A549 (cell line): ENCODE measurements at regions not wholly inside any gene's neighbourhood (a gene's known extent, or its start where the extent isn't known, plus 50 kb on each side); places are given as distances from the start of the nearest gene placed in this dataset.

Experiments used
- ATAC-seq, 2 experiments: fragments of 200-7000 bp in 1 of 2; fragments of >200 bp in 1 of 2; cut with Nextera tagmentation in 1 of 2; cut with Tn5 transposase in 1 of 2; 3 replicates each; pipeline versions ENCODE4 v1.8.0 to v1.9.1; 2018 to 2020; ENCODE audit warnings: mild to moderate bottlenecking in 1 of 2, moderate library complexity in 1 of 2
- CTCF ChIA-PET: fragments of 300-600 bp; sonication (Branson Sonifier 250); formaldehyde crosslinking; extraction: SDS; loops from one replicate; lab custom pipeline; 2021; ENCODE audit warnings: antibody characterized with exemption, inconsistent platforms; lab: Yijun Ruan, JAX
- POLR2A ChIA-PET: fragments of 350-600 bp; formaldehyde crosslinking; extraction: SDS; loops from one replicate; lab custom pipeline; 2021; ENCODE audit warnings: antibody characterized with exemption, inconsistent platforms; lab: Yijun Ruan, JAX
- DNase-seq, 2 experiments: peaks; one replicate each; pipeline versions ENCODE4 v3.0.0 to v3.0.0-alpha.2; 2011 to 2016; ENCODE audit warnings: low read depth in 1 of 2, low spot score in 1 of 2
- FAIRE-seq: peaks from 2 replicates; lab custom pipeline; 2011; peaks lifted over from hg19 to GRCh38; lab: Jason Lieb, UNC
- H3K27ac ChIP-seq, 2 experiments: fragments of >200 bp; sonication (Bioruptor Twin); formaldehyde crosslinking; 3 replicates each; pipeline ENCODE4 v1.5.1; 2016 to 2017
- H3K4me1 ChIP-seq: fragments of >200 bp; sonication (Bioruptor Twin); formaldehyde crosslinking; 3 replicates; pipeline ENCODE4 v1.6.1; 2016
- H3K4me2 ChIP-seq: fragments of >200 bp; sonication (Bioruptor Twin); formaldehyde crosslinking; 3 replicates; pipeline ENCODE4 v1.6.1; 2016
- H3K4me3 ChIP-seq: fragments of >200 bp; sonication (Bioruptor Twin); formaldehyde crosslinking; 3 replicates; pipeline ENCODE4 v1.5.1; 2016
- H3K9me3 ChIP-seq: fragments of >200 bp; sonication (Bioruptor Twin); formaldehyde crosslinking; 3 replicates; pipeline ENCODE4 v1.6.1; 2016
- BCL3 ChIP-seq: fragments of >200 bp; sonication (Bioruptor Twin); formaldehyde crosslinking; IDR thresholded peaks from 3 replicates; pipeline ENCODE4 v1.6.1; 2016
- CBX8 ChIP-seq: fragments of 200-600 bp; sonication (generic); IDR thresholded peaks from 2 replicates; pipeline ENCODE4 v1.6.1; 2016
- CEBPB ChIP-seq, 2 experiments: fragments of >200 bp in 1 of 2; sonication (Bioruptor Twin) in 1 of 2; formaldehyde crosslinking in 1 of 2; IDR thresholded peaks; 2 replicates each; pipeline ENCODE4 v1.6.1; 2012 to 2016
- CHD2 ChIP-seq: fragments of 150-350 bp; IDR thresholded peaks from 2 replicates; pipeline ENCODE4 v1.6.1; 2014; ENCODE audit warnings: low read length; ENCODE audit not compliant: partially characterized antibody
- CHD4 ChIP-seq: fragments of 200-600 bp; sonication (generic); IDR thresholded peaks from 2 replicates; pipeline ENCODE4 v1.6.1; 2016; ENCODE audit warnings: antibody characterized with exemption, mild to moderate bottlenecking, borderline replicate concordance
- E2F6 ChIP-seq: IDR thresholded peaks from 2 replicates; pipeline ENCODE4 v1.6.1; 2012; ENCODE audit warnings: low read depth, borderline replicate concordance
- EHF ChIP-seq: fragments of 250-450 bp; sonication (Bioruptor Pico); IDR thresholded peaks from 2 replicates; pipeline ENCODE4 v1.5.0; 2020; ENCODE audit warnings: mild to moderate bottlenecking
- ELK1 ChIP-seq: fragments of 150-350 bp; IDR thresholded peaks from 2 replicates; pipeline ENCODE4 v1.6.1; 2014; ENCODE audit warnings: low read depth, mild to moderate bottlenecking, low read length
- ESRRA ChIP-seq: fragments of 150-350 bp; IDR thresholded peaks from 2 replicates; pipeline ENCODE4 v1.6.1; 2014; ENCODE audit warnings: mild to moderate bottlenecking, low read length, borderline replicate concordance
- HEYL ChIP-seq: fragments of 250-450 bp; sonication (Bioruptor Pico); IDR thresholded peaks from 2 replicates; pipeline ENCODE4 v1.8.0; 2021; ENCODE audit warnings: mild to moderate bottlenecking, moderate library complexity
- HMGXB4 ChIP-seq: fragments of 250-450 bp; sonication (Bioruptor Pico); IDR thresholded peaks from 2 replicates; pipeline ENCODE4 v1.5.0; 2021; ENCODE audit warnings: mild to moderate bottlenecking, moderate library complexity, borderline replicate concordance
- NFE2L2 ChIP-seq: fragments of 150-350 bp; conservative IDR thresholded peaks from 2 replicates; pipeline ENCODE4 v1.6.1; 2014; ENCODE audit warnings: low read length
- PHF8 ChIP-seq: fragments of 200-600 bp; sonication (generic); IDR thresholded peaks from 2 replicates; pipeline ENCODE4 v1.6.1; 2016; ENCODE audit warnings: low read depth, mild to moderate bottlenecking, antibody characterized with exemption, moderate library complexity, borderline replicate concordance
- POLR2A ChIP-seq: IDR thresholded peaks from 2 replicates; pipeline ENCODE4 v1.6.1; 2012; ENCODE audit warnings: mild to moderate bottlenecking, low read length
- POLR2AphosphoS2 ChIP-seq: conservative IDR thresholded peaks from 2 replicates; pipeline ENCODE4 v1.6.1; 2012; ENCODE audit warnings: low read length, improper control_type of control experiment, inconsistent platforms
- RCOR1 ChIP-seq: fragments of 150-350 bp; IDR thresholded peaks from 2 replicates; pipeline ENCODE4 v1.6.1; 2014; ENCODE audit warnings: antibody characterized with exemption, low read length, low read depth
- RNF2 ChIP-seq: fragments of 200-600 bp; sonication (generic); IDR thresholded peaks from 2 replicates; pipeline ENCODE4 v1.6.1; 2016; ENCODE audit warnings: low read depth, mild to moderate bottlenecking, antibody characterized with exemption, moderate library complexity, borderline replicate concordance
- ZFP36 ChIP-seq: fragments of 450-650 bp; IDR thresholded peaks from 2 replicates; pipeline ENCODE4 v1.6.1; 2014; ENCODE audit warnings: borderline replicate concordance; ENCODE audit not compliant: partially characterized antibody
- ZNF302 ChIP-seq: fragments of 250-450 bp; sonication (Bioruptor Pico); IDR thresholded peaks from 2 replicates; pipeline ENCODE4 v1.9.0; 2021; ENCODE audit warnings: inconsistent platforms, mild to moderate bottlenecking, moderate library complexity
- WGBS: methylation state at CpG from one replicate; pipeline ENCODE4 v1.1.6; 2017; ENCODE audit errors: missing lambda C conversion rate; 5-methylcytosine and 5-hydroxymethylcytosine counted together
- TF ChIP-seq, protein P1 (sequence below): fragments of >200 bp; sonication (Bioruptor Twin); formaldehyde crosslinking; IDR thresholded peaks from 3 replicates; pipeline ENCODE4 v1.5.1; 2016
- TF ChIP-seq, protein P2 (sequence below): fragments of >200 bp; sonication (Bioruptor Twin); formaldehyde crosslinking; IDR thresholded peaks from 2 replicates; pipeline ENCODE4 v1.6.1; 2016
- TF ChIP-seq, protein P3 (sequence below): fragments of 450-650 bp; IDR thresholded peaks from 2 replicates; pipeline ENCODE4 v1.6.1; 2014; ENCODE audit warnings: antibody characterized with exemption

- ATAC-seq (no peak), DNase-seq (no peak), FAIRE-seq (no peak)
- Histone ChIP-seq H3K4me3 (no peak overlapping the region), H3K4me2 (no peak overlapping the region), H3K9me3 (no peaks in the 10 kb centered on the region), H3K27ac (no peak overlapping the region), H3K4me1 (no peaks in the 10 kb centered on the region)
- ChIA-PET CTCF (no interaction called here), POLR2A (no interaction called here)
- TF ChIP-seq, protein P1, sequence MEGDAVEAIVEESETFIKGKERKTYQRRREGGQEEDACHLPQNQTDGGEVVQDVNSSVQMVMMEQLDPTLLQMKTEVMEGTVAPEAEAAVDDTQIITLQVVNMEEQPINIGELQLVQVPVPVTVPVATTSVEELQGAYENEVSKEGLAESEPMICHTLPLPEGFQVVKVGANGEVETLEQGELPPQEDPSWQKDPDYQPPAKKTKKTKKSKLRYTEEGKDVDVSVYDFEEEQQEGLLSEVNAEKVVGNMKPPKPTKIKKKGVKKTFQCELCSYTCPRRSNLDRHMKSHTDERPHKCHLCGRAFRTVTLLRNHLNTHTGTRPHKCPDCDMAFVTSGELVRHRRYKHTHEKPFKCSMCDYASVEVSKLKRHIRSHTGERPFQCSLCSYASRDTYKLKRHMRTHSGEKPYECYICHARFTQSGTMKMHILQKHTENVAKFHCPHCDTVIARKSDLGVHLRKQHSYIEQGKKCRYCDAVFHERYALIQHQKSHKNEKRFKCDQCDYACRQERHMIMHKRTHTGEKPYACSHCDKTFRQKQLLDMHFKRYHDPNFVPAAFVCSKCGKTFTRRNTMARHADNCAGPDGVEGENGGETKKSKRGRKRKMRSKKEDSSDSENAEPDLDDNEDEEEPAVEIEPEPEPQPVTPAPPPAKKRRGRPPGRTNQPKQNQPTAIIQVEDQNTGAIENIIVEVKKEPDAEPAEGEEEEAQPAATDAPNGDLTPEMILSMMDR, result no peak
- TF ChIP-seq RNF2 (no peak), ELK1 (no peak), CEBPB (IDR thresholded peaks at IDR 0.05) (no peak), PHF8 (no peak), ZFP36 (no peak), POLR2AphosphoS2 (no peak), HEYL (CRISPR knock-in tag) (no peak), HMGXB4 (CRISPR knock-in tag) (no peak), POLR2A (no peak), CBX8 (no peak), E2F6 (no peak)
- TF ChIP-seq, protein P2, sequence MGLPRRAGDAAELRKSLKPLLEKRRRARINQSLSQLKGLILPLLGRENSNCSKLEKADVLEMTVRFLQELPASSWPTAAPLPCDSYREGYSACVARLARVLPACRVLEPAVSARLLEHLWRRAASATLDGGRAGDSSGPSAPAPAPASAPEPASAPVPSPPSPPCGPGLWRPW, result no peak
- TF ChIP-seq, protein P3, sequence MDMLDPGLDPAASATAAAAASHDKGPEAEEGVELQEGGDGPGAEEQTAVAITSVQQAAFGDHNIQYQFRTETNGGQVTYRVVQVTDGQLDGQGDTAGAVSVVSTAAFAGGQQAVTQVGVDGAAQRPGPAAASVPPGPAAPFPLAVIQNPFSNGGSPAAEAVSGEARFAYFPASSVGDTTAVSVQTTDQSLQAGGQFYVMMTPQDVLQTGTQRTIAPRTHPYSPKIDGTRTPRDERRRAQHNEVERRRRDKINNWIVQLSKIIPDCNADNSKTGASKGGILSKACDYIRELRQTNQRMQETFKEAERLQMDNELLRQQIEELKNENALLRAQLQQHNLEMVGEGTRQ, result no peak
- whole genome bisulfite sequencing, result 25% methylated on average over 2 of the region's 2 CpGs
These were observed 150.2 kb upstream of the MEOX2 start for GRCh38 chr7:15836651-15837050.

GRCh38 chr7:15836041-15836440, 149.6 kb upstream of the MEOX2 start:
- ATAC-seq (no peak), FAIRE-seq (no peak), DNase-seq (no peak)
- 42% methylated on average over 4 of the region's 4 CpGs for WGBS
- H3K4me3 ChIP-seq, result no peak overlapping the region
- no peaks in the 10 kb centered on the region for H3K9me3 ChIP-seq
- no peak overlapping the region for H3K4me2 ChIP-seq
- no peak overlapping the region for H3K27ac ChIP-seq
- POLR2A ChIA-PET, result no interaction called here
- CTCF ChIA-PET, result no interaction called here
- TF ChIP-seq ESRRA (no peak), ZNF302 (CRISPR knock-in tag) (no peak), PHF8 (no peak), CHD2 (no peak), RNF2 (no peak), NFE2L2 (no peak), BCL3 (no peak), CHD4 (no peak), HEYL (CRISPR knock-in tag) (no peak), EHF (CRISPR knock-in tag) (no peak), RCOR1 (no peak)
- TF ChIP-seq, all 56 proteins: peak for 0
- no peaks in the 10 kb centered on the region for H3K4me1 ChIP-seq
